BLaER1 treated with 17β-estradiol and CSF1 and Interleukin-3, amounts not matched to agents 10 nM and 100 nM (cell line): ENCODE measurements at regions not wholly inside any gene's neighbourhood (a gene's known extent, or its start where the extent isn't known, plus 50 kb on each side); places are given as distances from the start of the nearest gene placed in this dataset.
"Not testable (repeated sequence)": the region's sequence is repeated elsewhere in the genome, so short reads cannot be mapped to it uniquely, and the experiment has no call there.

Source experiments
- H3K27ac ChIP-seq, 11 experiments: shearing (Covaris generic); formaldehyde crosslinking; 2 replicates each; pipeline ENCODE4 v1.8.1; 2022
- H3K27me3 ChIP-seq, 11 experiments: shearing (Covaris generic); formaldehyde crosslinking; 2 replicates each; pipeline ENCODE4 v1.8.1; 2022
- H3K36me3 ChIP-seq, 11 experiments: shearing (Covaris generic); formaldehyde crosslinking; 2 replicates each; pipeline ENCODE4 v1.8.1; 2022
- H3K4me1 ChIP-seq, 10 experiments: shearing (Covaris generic); formaldehyde crosslinking; 2 replicates each; pipeline ENCODE4 v1.8.1; 2022
- H3K4me2 ChIP-seq, 11 experiments: shearing (Covaris generic); formaldehyde crosslinking; 2 replicates each; pipeline ENCODE4 v1.8.1; 2022
- H3K4me3 ChIP-seq, 10 experiments: shearing (Covaris generic); formaldehyde crosslinking; 2 replicates each; pipeline ENCODE4 v1.8.1; 2022
- H3K9ac ChIP-seq, 11 experiments: shearing (Covaris generic); formaldehyde crosslinking; 2 replicates each; pipeline ENCODE4 v1.8.1; 2022
- H3K9me3 ChIP-seq, 11 experiments: shearing (Covaris generic); formaldehyde crosslinking; replicated peaks in 1 of 11; 2 replicates each; pipeline ENCODE4 v1.8.1; 2022
- H4K20me1 ChIP-seq, 11 experiments: shearing (Covaris generic); formaldehyde crosslinking; 2 replicates each; pipeline ENCODE4 v1.8.1; 2022
- Cebpa-rat ChIP-seq, 11 experiments: shearing (Covaris generic); IDR thresholded peaks; 2 replicates each; pipeline ENCODE4 v1.8.1; 2022

DNA sequence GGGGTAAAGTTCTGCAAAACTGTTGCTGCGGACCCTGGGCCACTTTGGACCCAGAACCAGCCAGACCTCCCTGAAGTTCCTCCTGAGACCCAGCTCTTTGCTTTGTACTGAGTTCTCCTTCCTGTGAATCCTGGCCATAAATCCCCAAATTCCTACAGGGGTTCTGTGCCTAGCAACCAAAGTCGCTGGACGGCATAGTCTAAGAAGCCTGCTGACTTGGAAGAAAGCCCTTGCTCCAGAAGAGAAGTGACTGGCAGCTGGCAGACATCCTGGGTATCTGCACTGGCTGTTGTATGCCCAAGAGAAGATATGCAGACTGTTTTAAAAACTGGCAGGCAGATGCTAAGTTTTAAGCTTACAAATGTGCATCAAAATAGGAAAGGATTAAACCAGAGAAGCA is 99.9 kb upstream of the SLC24A4 start:
- Histone ChIP-seq H3K27me3 (no peaks in the 10 kb centered on the region), H3K4me3 (no peak overlapping the region), H3K4me2 (no peak overlapping the region), H4K20me1 (no peaks in the 10 kb centered on the region), H3K9me3 (no peaks in the 10 kb centered on the region), H3K4me1 (peaks cover 0 to 6% (median 0%) of the 10 kb centered on the region in 10 experiments; a peak in 2 of 20 replicates), H3K27ac (no peak overlapping the region), H3K36me3 (no peaks in the 10 kb centered on the region), H3K9ac (no peak overlapping the region)
- no peak for TF ChIP-seq Cebpa-rat (IDR thresholded peaks at IDR 0.05)

- Histone ChIP-seq H3K9ac (no peak overlapping the region), H3K4me1 (peaks cover 0 to 6% (median 0%) of the 10 kb centered on the region in 10 experiments; a peak in 2 of 20 replicates), H3K4me3 (no peak overlapping the region), H3K9me3 (no peaks in the 10 kb centered on the region; a peak in 1 of 22 replicates), H4K20me1 (no peaks in the 10 kb centered on the region), H3K27me3 (no peaks in the 10 kb centered on the region), H3K4me2 (no peak overlapping the region), H3K36me3 (no peaks in the 10 kb centered on the region), H3K27ac (no peak overlapping the region)
- TF ChIP-seq Cebpa-rat (IDR thresholded peaks at IDR 0.05), result no peak
Observed at GRCh38 chr14:92224358-92224954, 98.5 kb upstream of the SLC24A4 start.

DNA sequence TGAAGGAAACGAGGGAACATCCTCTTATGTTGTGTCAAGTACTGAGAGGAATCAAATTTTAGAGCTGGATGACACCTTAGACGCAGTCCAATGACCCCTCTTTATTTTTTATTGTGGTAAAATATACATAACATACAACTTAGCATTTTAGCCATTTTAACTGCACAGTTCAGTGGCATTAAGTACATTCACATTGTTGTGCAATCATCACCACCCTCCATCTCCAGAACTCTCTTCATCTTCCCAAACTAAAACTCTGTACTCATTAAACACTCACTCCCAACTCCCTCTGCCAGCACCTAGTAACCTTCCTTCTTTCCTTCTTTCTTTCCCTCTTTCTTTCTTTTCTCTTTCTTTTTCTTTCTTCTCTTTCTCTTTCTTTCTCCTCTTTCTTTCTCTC is 97.2 kb upstream of the SLC24A4 start:
- H3K4me2 ChIP-seq, result no peak overlapping the region
- H3K9me3 ChIP-seq, result no peaks in the 10 kb centered on the region; a peak in 1 of 22 replicates
- no peak overlapping the region for H3K4me3 ChIP-seq
- no peak overlapping the region for H3K27ac ChIP-seq
- no peak overlapping the region for H3K9ac ChIP-seq
- H3K4me1 ChIP-seq, result peaks cover 0 to 6% (median 0%) of the 10 kb centered on the region in 10 experiments; a peak in 2 of 20 replicates
- H4K20me1 ChIP-seq, result no peaks in the 10 kb centered on the region
- no peaks in the 10 kb centered on the region for H3K36me3 ChIP-seq
- no peaks in the 10 kb centered on the region for H3K27me3 ChIP-seq
- TF ChIP-seq Cebpa-rat (IDR thresholded peaks at IDR 0.05), result peak in 2 of 11 experiments; percentile 31 to 45; a peak in 1 of 22 replicates

GRCh38 chr14:92226166-92226565 is 96.8 kb upstream of the SLC24A4 start:
- not testable (repeated sequence) for H3K4me2 ChIP-seq, H3K4me3 ChIP-seq, H3K27me3 ChIP-seq, H3K9me3 ChIP-seq, H3K4me1 ChIP-seq, H3K27ac ChIP-seq, H3K36me3 ChIP-seq, H4K20me1 ChIP-seq, H3K9ac ChIP-seq

DNA sequence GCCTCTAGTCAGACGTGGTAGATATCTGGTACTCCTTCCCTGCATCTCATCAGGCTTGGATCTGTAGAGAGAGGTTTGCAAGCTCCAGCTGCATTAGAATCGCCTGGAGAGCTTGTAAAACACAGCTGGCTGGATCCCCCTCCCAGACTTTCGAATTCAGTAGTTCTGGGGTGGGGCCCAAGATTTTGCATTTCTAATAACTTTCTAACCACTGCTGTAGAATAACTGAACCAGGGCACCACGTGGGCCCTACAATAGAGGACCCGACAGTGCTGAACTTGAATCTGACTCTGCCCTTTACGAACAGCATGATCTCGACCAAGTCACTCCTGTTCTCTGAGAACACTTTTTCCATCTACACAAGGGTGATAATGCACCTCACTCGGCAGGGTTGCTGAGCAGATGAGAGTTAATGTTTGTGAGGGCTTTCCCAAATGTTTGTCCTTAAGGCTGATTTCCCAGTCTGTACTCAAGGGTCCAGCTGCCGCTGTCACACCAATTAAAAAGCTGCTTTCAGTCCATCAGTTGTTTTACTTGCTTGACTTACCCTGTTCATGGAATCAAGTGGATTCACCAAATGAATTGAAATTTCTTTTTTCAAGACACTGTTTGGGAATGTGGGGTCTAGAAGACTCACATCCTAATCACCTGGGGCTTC is 86.6 kb upstream of the SLC24A4 start:
- no peak overlapping the region for H3K27ac ChIP-seq
- peaks cover 34 to 56% (median 39%) of the 10 kb centered on the region in 11 experiments for H3K9me3 ChIP-seq
- no peak for TF ChIP-seq Cebpa-rat (IDR thresholded peaks at IDR 0.05)
- H3K36me3 ChIP-seq, result no peaks in the 10 kb centered on the region
- peaks cover 0 to 2% (median under 1%) of the 10 kb centered on the region in 10 experiments; a peak in 8 of 20 replicates for H3K4me1 ChIP-seq
- H3K9ac ChIP-seq, result no peak overlapping the region
- H3K4me3 ChIP-seq, result no peak overlapping the region
- H4K20me1 ChIP-seq, result no peaks in the 10 kb centered on the region
- no peaks in the 10 kb centered on the region for H3K27me3 ChIP-seq
- H3K4me2 ChIP-seq, result no peak overlapping the region

DNA sequence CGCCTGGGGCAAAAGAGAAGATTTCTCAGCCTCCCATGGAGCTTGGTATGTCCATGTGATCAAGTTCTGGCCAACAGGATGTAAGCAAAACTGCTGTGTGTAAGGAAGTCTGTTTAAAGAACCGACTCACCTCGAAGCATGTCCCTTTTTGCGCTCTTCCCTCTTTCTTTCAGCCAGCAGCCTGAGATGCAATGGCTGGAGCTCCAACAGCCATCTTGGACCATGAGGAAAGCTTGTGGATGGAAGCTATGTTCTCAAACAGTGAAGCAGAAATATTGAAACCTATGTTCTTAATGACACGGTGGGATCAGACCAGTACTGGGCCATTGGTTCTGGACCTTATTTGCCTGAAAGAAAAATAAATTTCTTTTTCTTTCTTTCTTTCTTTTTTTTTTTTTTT is 82.3 kb upstream of the SLC24A4 start:
- Histone ChIP-seq H3K27ac (no peak overlapping the region), H3K27me3 (no peaks in the 10 kb centered on the region), H3K4me1 (peaks cover 0 to 11% (median 8%) of the 10 kb centered on the region in 10 experiments; a peak in 10 of 20 replicates), H3K9me3 (peaks cover 46 to 59% (median 54%) of the 10 kb centered on the region in 11 experiments), H3K36me3 (0 out of 22 replicates have a peak, but pooled peaks cover 0 to 4% (median 0%) of the 10 kb centered on the region in 11 experiments), H3K9ac (no peak overlapping the region), H3K4me2 (no peak overlapping the region), H3K4me3 (no peak overlapping the region), H4K20me1 (no peaks in the 10 kb centered on the region)
- TF ChIP-seq Cebpa-rat (IDR thresholded peaks at IDR 0.05), result no peak

GRCh38 chr14:92241966-92242595 is 80.9 kb upstream of the SLC24A4 start:
- H3K4me1 ChIP-seq, result peaks cover 0 to 14% (median 8%) of the 10 kb centered on the region in 10 experiments; a peak in 10 of 20 replicates
- H3K4me3 ChIP-seq, result no peak overlapping the region
- H3K36me3 ChIP-seq, result 0 out of 22 replicates have a peak, but pooled peaks cover 0 to 4% (median 0%) of the 10 kb centered on the region in 11 experiments
- no peaks in the 10 kb centered on the region for H4K20me1 ChIP-seq
- no peak overlapping the region for H3K9ac ChIP-seq
- H3K9me3 ChIP-seq, result peaks cover 59 to 73% (median 68%) of the 10 kb centered on the region in 11 experiments
- H3K27me3 ChIP-seq, result no peaks in the 10 kb centered on the region
- peak overlapping the region in 7 of 11 experiments; percentile 14 to 39 (median 26); a peak in 11 of 22 replicates for H3K4me2 ChIP-seq
- H3K27ac ChIP-seq, result no peak overlapping the region
- TF ChIP-seq Cebpa-rat (IDR thresholded peaks at IDR 0.05), result no peak

GRCh38 chr14:92244805-92245204 is 78.2 kb upstream of the SLC24A4 start:
- Histone ChIP-seq H3K36me3 (0 out of 22 replicates have a peak, but pooled peaks cover 0 to 4% (median 0%) of the 10 kb centered on the region in 11 experiments), H4K20me1 (no peaks in the 10 kb centered on the region), H3K4me1 (peaks cover 0 to 14% (median 8%) of the 10 kb centered on the region in 10 experiments; a peak in 10 of 20 replicates), H3K27me3 (no peaks in the 10 kb centered on the region), H3K9me3 (peaks cover 58 to 74% (median 67%) of the 10 kb centered on the region in 11 experiments), H3K4me2 (no peak overlapping the region), H3K27ac (no peak overlapping the region), H3K4me3 (0 out of 20 replicates have a peak overlapping the region, but pooled peaks of 1 of the 10 experiments have one; percentile 2), H3K9ac (no peak overlapping the region)
- no peak for TF ChIP-seq Cebpa-rat (IDR thresholded peaks at IDR 0.05)

DNA sequence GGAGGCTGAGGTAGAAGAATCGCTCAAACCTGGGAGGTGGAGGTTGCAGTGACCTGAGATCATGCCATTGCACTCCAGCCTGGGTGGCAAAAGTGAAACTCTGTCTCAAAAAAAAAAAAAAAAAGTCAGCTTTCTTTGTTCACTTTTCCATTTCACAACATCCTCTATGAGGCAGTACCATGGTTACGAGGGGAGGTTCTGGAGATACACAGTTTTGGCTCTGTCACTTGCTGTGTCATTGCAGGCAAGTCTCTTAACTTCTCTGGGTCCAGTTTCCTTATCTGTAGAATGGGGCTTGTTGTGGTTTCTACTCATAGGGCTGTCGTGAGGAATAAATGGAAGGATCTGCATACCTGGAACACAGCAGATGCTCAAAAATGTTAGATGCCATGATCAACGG is 75.6 kb upstream of the SLC24A4 start:
- Histone ChIP-seq H3K4me2 (no peak overlapping the region), H3K9ac (no peak overlapping the region), H3K36me3 (0 out of 22 replicates have a peak, but pooled peaks cover 0 to 4% (median 0%) of the 10 kb centered on the region in 11 experiments), H3K9me3 (peaks cover 43 to 57% (median 50%) of the 10 kb centered on the region in 11 experiments), H3K27me3 (no peaks in the 10 kb centered on the region), H3K27ac (no peak overlapping the region), H4K20me1 (no peaks in the 10 kb centered on the region), H3K4me3 (no peak overlapping the region), H3K4me1 (peaks cover 0 to 4% (median 0%) of the 10 kb centered on the region in 10 experiments; a peak in 1 of 20 replicates)
- TF ChIP-seq Cebpa-rat (IDR thresholded peaks at IDR 0.05), result no peak
